PC-9 (cell line): ENCODE measurements at regions not wholly inside any gene's neighbourhood (a gene's known extent, or its start where the extent isn't known, plus 50 kb on each side); places are given as distances from the start of the nearest gene placed in this dataset.

ENCODE experiments used
- BruUV-seq: library from RNA; stranded (reverse); fragments of 400-500 nt; replicated peaks from 2 replicates; lab custom pipeline; 2021; lab: Mats Ljungman, UMichigan
- CTCF ChIA-PET: fragments of 300-600 bp; sonication (Branson Sonifier 250); formaldehyde crosslinking; loops from one replicate; lab custom pipeline; 2022; ENCODE audit warnings: antibody characterized with exemption; lab: Charles Lee
- POLR2A ChIA-PET: fragments of 300-600 bp; sonication (Branson Sonifier 250); formaldehyde crosslinking; loops from one replicate; lab custom pipeline; 2022; ENCODE audit warnings: antibody characterized with exemption; ENCODE audit not compliant: unreplicated experiment; lab: Charles Lee
- DNase-seq, 2 experiments: peaks; one replicate each; pipeline versions ENCODE4 v3.0.0 to v3.0.0-alpha.2; 2015 to 2022; ENCODE audit warnings: mixed read lengths in 1 of 2
- H2AFZ ChIP-seq: fragments of 200-600 bp; sonication (generic); 2 replicates; pipeline ENCODE4 v1.8.1; 2017; ENCODE audit warnings: antibody characterized with exemption
- H3F3A ChIP-seq: fragments of 200-600 bp; sonication (generic); 2 replicates; pipeline ENCODE4 v1.8.1; 2017; ENCODE audit warnings: antibody characterized with exemption, mild to moderate bottlenecking, low read depth; ENCODE audit not compliant: insufficient read depth
- H3K27ac ChIP-seq: fragments of 200-600 bp; sonication (generic); 2 replicates; pipeline ENCODE4 v1.6.1; 2016; ENCODE audit warnings: mixed run types
- H3K27me3 ChIP-seq: fragments of 200-600 bp; sonication (generic); 2 replicates; pipeline ENCODE4 v1.6.1; 2016; ENCODE audit warnings: low read depth, mixed run types; ENCODE audit not compliant: insufficient read depth
- H3K36me3 ChIP-seq: fragments of 200-600 bp; sonication (generic); 2 replicates; pipeline ENCODE4 v1.6.1; 2016; ENCODE audit warnings: low read depth, mixed run types
- H3K4me1 ChIP-seq: fragments of 200-600 bp; sonication (generic); replicated peaks from 2 replicates; pipeline ENCODE4 v1.6.1; 2016; ENCODE audit warnings: mixed run types; ENCODE audit not compliant: insufficient read depth
- H3K4me2 ChIP-seq: fragments of 200-600 bp; sonication (generic); 2 replicates; pipeline ENCODE4 v1.6.1; 2017; ENCODE audit warnings: mixed run types
- H3K4me3 ChIP-seq: fragments of 200-600 bp; sonication (generic); 2 replicates; pipeline ENCODE4 v1.6.1; 2016; ENCODE audit warnings: mixed run types
- H3K79me2 ChIP-seq: fragments of 200-600 bp; sonication (generic); 2 replicates; pipeline ENCODE4 v1.6.1; 2017; ENCODE audit warnings: low read depth, mixed run types
- H3K9me2 ChIP-seq: fragments of 200-600 bp; sonication (generic); 2 replicates; pipeline ENCODE4 v1.8.1; 2017; ENCODE audit warnings: mild to moderate bottlenecking; ENCODE audit not compliant: insufficient read depth
- H3K9me3 ChIP-seq: fragments of 200-600 bp; sonication (generic); 2 replicates; pipeline ENCODE4 v1.8.1; 2016; ENCODE audit warnings: low read depth; ENCODE audit not compliant: insufficient read depth
- H4K20me1 ChIP-seq: fragments of 200-600 bp; sonication (generic); 2 replicates; pipeline ENCODE4 v1.8.1; 2017; ENCODE audit not compliant: insufficient read depth
- EZH2 ChIP-seq: fragments of 200-600 bp; sonication (generic); IDR thresholded peaks from 2 replicates; pipeline ENCODE4 v1.8.0; 2017; ENCODE audit warnings: antibody characterized with exemption, low read depth
- intact Hi-C: fragments of 100-400 bp; cut with micrococcal nuclease; formaldehyde crosslinking; loops from one replicate; pipeline ENCODE4 v1.10.0; 2022; ENCODE audit not compliant: unreplicated experiment
- TF ChIP-seq, protein P1 (sequence below): fragments of 200-600 bp; sonication (generic); conservative IDR thresholded peaks from 2 replicates; pipeline ENCODE4 v1.6.1; 2017; ENCODE audit warnings: mixed run types, antibody characterized with exemption, mild to moderate bottlenecking, moderate library complexity

- Histone ChIP-seq H3K36me3 (no peaks in the 10 kb centered on the region), H3K79me2 (no peaks in the 10 kb centered on the region), H3K4me3 (no peak overlapping the region), H2AFZ (no peak overlapping the region), H3K4me1 (no peaks in the 10 kb centered on the region), H4K20me1 (no peaks in the 10 kb centered on the region), H3K9me2 (no peaks in the 10 kb centered on the region), H3K27me3 (no peaks in the 10 kb centered on the region), H3K4me2 (no peak overlapping the region), H3K9me3 (no peaks in the 10 kb centered on the region), H3K27ac (no peak overlapping the region), H3F3A (no peaks in the 10 kb centered on the region)
- ChIA-PET CTCF (no interaction called here), POLR2A (no interaction called here)
- TF ChIP-seq EZH2, result no peak
- TF ChIP-seq, protein P1, sequence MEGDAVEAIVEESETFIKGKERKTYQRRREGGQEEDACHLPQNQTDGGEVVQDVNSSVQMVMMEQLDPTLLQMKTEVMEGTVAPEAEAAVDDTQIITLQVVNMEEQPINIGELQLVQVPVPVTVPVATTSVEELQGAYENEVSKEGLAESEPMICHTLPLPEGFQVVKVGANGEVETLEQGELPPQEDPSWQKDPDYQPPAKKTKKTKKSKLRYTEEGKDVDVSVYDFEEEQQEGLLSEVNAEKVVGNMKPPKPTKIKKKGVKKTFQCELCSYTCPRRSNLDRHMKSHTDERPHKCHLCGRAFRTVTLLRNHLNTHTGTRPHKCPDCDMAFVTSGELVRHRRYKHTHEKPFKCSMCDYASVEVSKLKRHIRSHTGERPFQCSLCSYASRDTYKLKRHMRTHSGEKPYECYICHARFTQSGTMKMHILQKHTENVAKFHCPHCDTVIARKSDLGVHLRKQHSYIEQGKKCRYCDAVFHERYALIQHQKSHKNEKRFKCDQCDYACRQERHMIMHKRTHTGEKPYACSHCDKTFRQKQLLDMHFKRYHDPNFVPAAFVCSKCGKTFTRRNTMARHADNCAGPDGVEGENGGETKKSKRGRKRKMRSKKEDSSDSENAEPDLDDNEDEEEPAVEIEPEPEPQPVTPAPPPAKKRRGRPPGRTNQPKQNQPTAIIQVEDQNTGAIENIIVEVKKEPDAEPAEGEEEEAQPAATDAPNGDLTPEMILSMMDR, result no peak
- no TSS peak for BruUV-seq
- DNase-seq, result no peak
- intact Hi-C loops, result no loop called here
Observed at GRCh38 chr9:2415326-2415725, 206.3 kb upstream of the VLDLR start.

GRCh38 chr9:2417730-2418129 lies 203.9 kb upstream of the VLDLR start:
- no peaks in the 10 kb centered on the region for H3K4me1 ChIP-seq
- no peaks in the 10 kb centered on the region for H4K20me1 ChIP-seq
- H3K36me3 ChIP-seq, result no peaks in the 10 kb centered on the region
- no peak overlapping the region for H3K27ac ChIP-seq
- H3K27me3 ChIP-seq, result no peaks in the 10 kb centered on the region
- no TSS peak for BruUV-seq
- H3K9me2 ChIP-seq, result no peaks in the 10 kb centered on the region
- no peak for DNase-seq
- no peaks in the 10 kb centered on the region for H3K9me3 ChIP-seq
- H2AFZ ChIP-seq, result no peak overlapping the region
- no peaks in the 10 kb centered on the region for H3F3A ChIP-seq
- POLR2A ChIA-PET, result no interaction called here
- intact Hi-C loops, result no loop called here
- no peaks in the 10 kb centered on the region for H3K79me2 ChIP-seq
- CTCF ChIA-PET, result no interaction called here
- H3K4me3 ChIP-seq, result no peak overlapping the region
- H3K4me2 ChIP-seq, result no peak overlapping the region
- TF ChIP-seq, protein P1, result no peak
- TF ChIP-seq EZH2, result no peak

DNA sequence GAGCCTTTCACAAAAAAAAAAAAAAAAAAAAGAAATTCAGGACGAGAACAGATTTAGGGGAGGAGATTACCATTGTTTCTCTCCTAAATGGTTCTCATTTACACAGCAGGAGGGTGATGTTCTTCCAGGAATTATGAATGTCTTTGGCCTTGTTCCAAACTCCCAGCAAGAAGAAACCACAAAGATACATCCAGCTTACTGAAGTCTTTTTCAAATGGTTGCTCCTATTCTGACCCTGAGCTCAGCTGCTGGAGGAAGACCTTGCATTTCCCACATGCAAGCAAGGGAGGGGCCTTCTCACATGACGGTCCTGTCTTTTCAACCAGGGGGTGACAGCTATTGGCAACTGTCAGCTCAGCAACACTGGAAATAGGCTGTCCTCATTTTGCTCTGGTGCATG lies 203.0 kb upstream of the VLDLR start:
- TF ChIP-seq, protein P1, result no peak
- no peak for TF ChIP-seq EZH2
- Histone ChIP-seq H3K36me3 (no peaks in the 10 kb centered on the region), H3F3A (no peaks in the 10 kb centered on the region), H2AFZ (no peak overlapping the region), H3K27ac (no peak overlapping the region), H3K4me3 (no peak overlapping the region), H3K79me2 (no peaks in the 10 kb centered on the region), H3K27me3 (no peaks in the 10 kb centered on the region), H3K9me2 (no peaks in the 10 kb centered on the region), H3K4me1 (no peaks in the 10 kb centered on the region), H3K9me3 (no peaks in the 10 kb centered on the region), H3K4me2 (no peak overlapping the region), H4K20me1 (no peaks in the 10 kb centered on the region)
- CTCF ChIA-PET, result interaction anchor here (0.7 kb wide), 1 partner anchor 188 kb away, joined by 5 read pairs; no protein-coding TSS in a partner anchor
- POLR2A ChIA-PET, result interaction anchor here (0.5 kb wide), 1 partner anchor 388 kb away, joined by 3 read pairs; no protein-coding TSS in a partner anchor
- peak in 1 of 2 experiments; percentile 7 for DNase-seq
- intact Hi-C loops, result no loop called here
- BruUV-seq, result no TSS peak
